Mucosa of descending colon (tissue), 3 donors: ENCODE measurements at regions not wholly inside any gene's neighbourhood (a gene's known extent, or its start where the extent isn't known, plus 50 kb on each side); places are given as distances from the start of the nearest gene placed in this dataset.

Experiments
- ATAC-seq: fragments of 200-7000 bp; cut with Tn5 transposase; one replicate; pipeline ENCODE4 v1.9.1; 2020; ENCODE audit warnings: mild to moderate bottlenecking, moderate library complexity
- DNase-seq, 3 donors: peaks; one replicate each; pipeline ENCODE4 v3.0.0-alpha.2; 2020
- H3K36me3 ChIP-seq: fragments of 200-600 bp; one replicate; pipeline ENCODE4 v1.8.0; 2021; ENCODE audit warnings: low read depth, mild to moderate bottlenecking
- H3K4me1 ChIP-seq: fragments of 200-600 bp; one replicate; pipeline ENCODE4 v1.8.0; 2021; ENCODE audit warnings: low read depth, mild to moderate bottlenecking
- H3K4me3 ChIP-seq: fragments of 200-600 bp; one replicate; pipeline ENCODE4 v1.8.0; 2021; ENCODE audit warnings: mild to moderate bottlenecking
- H3K9me3 ChIP-seq: fragments of 200-600 bp; one replicate; pipeline ENCODE4 v1.8.0; 2021; ENCODE audit warnings: mild to moderate bottlenecking
- intact Hi-C, 2 donors: fragments of 100-400 bp; cut with DNase I in 1 of 2; cut with micrococcal nuclease in 1 of 2; formaldehyde crosslinking; loops; one replicate each; pipeline versions ENCODE4 v1.11.0 to v1.11.1; 2022; cut with DNase I, micrococcal nuclease
- TF ChIP-seq, protein P1 (sequence below): fragments of 200-600 bp; IDR thresholded peaks from one replicate; pipeline ENCODE4 v1.8.0; 2022; ENCODE audit warnings: antibody characterized with exemption, mild to moderate bottlenecking
- donor health status: DM: no; HTN: no; CAD: no; lungs with moderate emphysema.
- donor health status: DM: no; HTN: no; CAD: no.
- donor health status: DM: no; HTN: yes; CAD: no.

DNA sequence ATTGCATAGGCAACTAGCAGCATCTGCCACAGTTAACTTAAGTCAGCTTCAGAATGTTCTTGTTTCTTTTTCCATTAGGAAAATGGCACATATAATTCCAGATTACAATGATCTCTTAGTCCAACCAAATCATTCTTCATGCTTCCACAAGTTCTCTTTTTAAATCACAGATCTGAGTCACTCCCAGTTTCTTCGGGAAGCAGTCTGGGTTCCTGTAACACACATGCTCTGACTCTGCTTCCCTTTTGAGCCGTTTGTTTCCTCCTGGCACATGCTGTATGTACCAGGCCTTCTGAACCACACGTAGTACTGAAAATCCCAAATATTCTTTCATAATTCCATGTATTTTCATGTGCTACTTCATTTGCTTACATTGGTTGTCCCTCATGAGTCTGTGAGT is 388.8 kb upstream of the PDE3A start:
- TF ChIP-seq, protein P1, sequence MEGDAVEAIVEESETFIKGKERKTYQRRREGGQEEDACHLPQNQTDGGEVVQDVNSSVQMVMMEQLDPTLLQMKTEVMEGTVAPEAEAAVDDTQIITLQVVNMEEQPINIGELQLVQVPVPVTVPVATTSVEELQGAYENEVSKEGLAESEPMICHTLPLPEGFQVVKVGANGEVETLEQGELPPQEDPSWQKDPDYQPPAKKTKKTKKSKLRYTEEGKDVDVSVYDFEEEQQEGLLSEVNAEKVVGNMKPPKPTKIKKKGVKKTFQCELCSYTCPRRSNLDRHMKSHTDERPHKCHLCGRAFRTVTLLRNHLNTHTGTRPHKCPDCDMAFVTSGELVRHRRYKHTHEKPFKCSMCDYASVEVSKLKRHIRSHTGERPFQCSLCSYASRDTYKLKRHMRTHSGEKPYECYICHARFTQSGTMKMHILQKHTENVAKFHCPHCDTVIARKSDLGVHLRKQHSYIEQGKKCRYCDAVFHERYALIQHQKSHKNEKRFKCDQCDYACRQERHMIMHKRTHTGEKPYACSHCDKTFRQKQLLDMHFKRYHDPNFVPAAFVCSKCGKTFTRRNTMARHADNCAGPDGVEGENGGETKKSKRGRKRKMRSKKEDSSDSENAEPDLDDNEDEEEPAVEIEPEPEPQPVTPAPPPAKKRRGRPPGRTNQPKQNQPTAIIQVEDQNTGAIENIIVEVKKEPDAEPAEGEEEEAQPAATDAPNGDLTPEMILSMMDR = no peak
- ATAC-seq = no peak
- no peaks in the 10 kb centered on the region for H3K36me3 ChIP-seq
- no peak for DNase-seq
- H3K9me3 ChIP-seq = no peaks in the 10 kb centered on the region
- intact Hi-C loops = no loop called here
- H3K4me3 ChIP-seq = no peak overlapping the region
- no peaks in the 10 kb centered on the region for H3K4me1 ChIP-seq

DNA sequence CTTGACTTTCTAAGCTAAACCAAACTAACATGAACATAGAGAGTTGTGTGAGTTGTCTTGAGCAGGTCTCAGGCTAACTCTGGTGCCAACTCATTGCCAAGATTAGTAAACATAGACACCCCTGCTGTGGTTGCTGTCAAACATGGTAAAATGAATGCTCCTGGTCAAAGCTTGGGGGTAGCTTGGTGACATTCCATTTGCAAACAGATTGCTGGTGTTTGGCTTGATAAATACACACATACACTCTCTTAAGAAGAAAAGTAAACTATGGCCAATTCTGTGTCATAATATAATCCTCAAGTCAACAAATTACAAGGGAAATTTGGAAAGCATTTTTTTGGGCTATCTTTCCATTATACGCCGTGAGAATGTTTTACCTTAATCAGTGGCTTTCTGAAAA is 386.4 kb upstream of the PDE3A start:
- TF ChIP-seq, protein P1 = no peak
- Histone ChIP-seq H3K4me3 (no peak overlapping the region), H3K9me3 (no peaks in the 10 kb centered on the region), H3K36me3 (no peaks in the 10 kb centered on the region), H3K4me1 (no peaks in the 10 kb centered on the region)
- ATAC-seq (no peak), DNase-seq (no peak)
- intact Hi-C loops = no loop called here

DNA sequence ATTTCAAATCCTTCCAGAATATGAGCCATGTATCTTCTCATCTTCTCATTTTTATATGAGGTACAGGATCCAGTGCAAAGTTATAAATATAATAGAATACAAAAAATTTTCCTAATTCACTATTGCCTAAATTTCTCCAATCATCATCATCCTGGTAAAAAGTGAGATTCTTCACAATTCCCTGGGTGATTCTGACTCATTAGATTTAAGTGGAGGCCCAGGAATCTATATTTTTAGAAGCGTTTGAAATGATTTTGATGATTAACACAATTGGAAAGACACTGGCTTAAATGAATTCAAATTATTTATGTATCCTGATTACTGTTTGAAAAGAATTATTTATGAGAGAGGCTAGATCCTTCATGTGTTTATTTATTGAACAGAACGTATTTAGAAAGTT is 380.3 kb upstream of the PDE3A start:
- no peaks in the 10 kb centered on the region for H3K36me3 ChIP-seq
- TF ChIP-seq, protein P1 = no peak
- no peak overlapping the region for H3K4me3 ChIP-seq
- intact Hi-C loops = no loop called here
- no peak for DNase-seq
- peaks cover 4% of the 10 kb centered on the region for H3K4me1 ChIP-seq
- ATAC-seq = no peak
- no peaks in the 10 kb centered on the region for H3K9me3 ChIP-seq

DNA sequence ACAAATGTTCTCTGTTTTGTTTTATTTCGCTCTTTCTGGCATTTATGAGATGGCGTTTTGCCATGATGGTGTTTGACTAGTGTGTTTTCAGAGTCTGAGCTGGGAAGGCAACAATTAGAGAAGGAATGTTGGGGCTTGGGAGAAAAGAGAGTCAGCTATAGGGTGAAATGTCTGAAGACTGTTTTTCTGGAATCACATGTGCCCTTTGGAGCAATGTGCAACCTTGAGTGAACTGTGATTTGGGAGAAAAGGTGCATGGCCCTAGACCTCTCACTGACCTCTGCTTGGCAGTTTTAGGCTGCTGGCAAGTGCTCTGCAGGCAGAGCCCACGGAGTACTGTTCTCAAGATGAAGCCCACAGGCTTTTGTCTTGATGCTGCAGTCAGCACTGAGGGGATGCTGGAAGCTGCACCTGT is 379.9 kb upstream of the PDE3A start:
- Histone ChIP-seq H3K36me3 (no peaks in the 10 kb centered on the region), H3K4me1 (peaks cover 4% of the 10 kb centered on the region), H3K4me3 (no peak overlapping the region), H3K9me3 (no peaks in the 10 kb centered on the region)
- TF ChIP-seq, protein P1 = no peak
- ATAC-seq = peak; percentile 11
- intact Hi-C loops = no loop called here
- peak in 1 of 3 donors; percentile 19 for DNase-seq

DNA sequence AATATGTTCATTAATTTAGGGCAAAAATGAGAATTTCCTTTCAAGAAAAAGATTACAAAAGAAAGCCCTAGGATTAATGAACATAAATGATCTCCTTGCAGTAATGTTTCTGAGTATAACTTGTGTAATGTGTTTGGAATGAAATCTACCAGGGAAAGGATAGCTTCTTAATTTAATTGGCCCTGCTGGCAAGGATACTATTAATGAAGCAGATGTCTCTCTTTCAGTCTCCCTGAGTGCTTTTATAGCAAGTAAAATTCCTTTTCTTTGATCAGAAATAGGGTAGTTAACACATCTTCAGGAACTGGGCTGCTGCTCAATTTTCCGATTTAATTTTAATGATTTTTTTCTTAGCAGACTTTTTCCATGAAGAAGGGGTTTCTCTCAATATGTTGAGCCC is 379.4 kb upstream of the PDE3A start:
- TF ChIP-seq, protein P1 = no peak
- no peaks in the 10 kb centered on the region for H3K36me3 ChIP-seq

DNA sequence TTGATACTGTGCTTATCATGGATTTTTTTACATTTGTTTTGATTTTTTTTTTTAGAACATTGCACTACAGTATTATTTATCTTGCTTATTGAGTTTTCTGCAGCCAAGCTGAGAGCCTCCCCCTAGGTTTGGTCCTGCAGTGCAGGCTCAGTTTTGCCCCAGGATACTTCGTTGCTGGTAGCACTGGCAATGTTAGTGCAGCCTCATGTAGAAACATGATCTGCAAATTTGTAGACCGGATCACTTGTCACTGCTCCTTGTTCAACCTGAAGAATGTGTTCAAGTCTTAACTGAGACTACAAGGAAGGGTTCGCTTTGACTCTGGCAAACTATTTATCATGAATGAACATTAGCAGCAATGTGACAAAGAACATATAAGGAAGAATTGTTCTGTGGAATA is 377.2 kb upstream of the PDE3A start:
- no peaks in the 10 kb centered on the region for H3K9me3 ChIP-seq
- DNase-seq (no peak), ATAC-seq (no peak)
- TF ChIP-seq, protein P1 = no peak
- no peak overlapping the region for H3K4me3 ChIP-seq
- intact Hi-C loops = no loop called here
- H3K36me3 ChIP-seq = no peaks in the 10 kb centered on the region
- peaks cover 4% of the 10 kb centered on the region for H3K4me1 ChIP-seq

More for the DNA sequence above, 379.4 kb upstream of the PDE3A start:
- DNase-seq (no peak), ATAC-seq (no peak)
- intact Hi-C loops = no loop called here
- Histone ChIP-seq H3K4me3 (no peak overlapping the region), H3K9me3 (no peaks in the 10 kb centered on the region), H3K4me1 (peaks cover 4% of the 10 kb centered on the region)
